ENCODE measurements at regions not wholly inside any gene's neighbourhood (a gene's known extent, or its start where the extent isn't known, plus 50 kb on each side); places are given as distances from the start of the nearest gene placed in this dataset.

GRCh38 chr9:89554307-89555035, 50.3 kb upstream of the GADD45G start:
- no peak for TF ChIP-seq CTCF (IDR thresholded peaks at IDR 0.05)
- no peak for TF ChIP-seq POLR2A (IDR thresholded peaks at IDR 0.05)
